ENCODE measurements at regions not wholly inside any gene's neighbourhood (a gene's known extent, or its start where the extent isn't known, plus 50 kb on each side); places are given as distances from the start of the nearest gene placed in this dataset.
"Not testable (repeated sequence)": the region's sequence is repeated elsewhere in the genome, so short reads cannot be mapped to it uniquely, and the experiment has no call there.

DNA sequence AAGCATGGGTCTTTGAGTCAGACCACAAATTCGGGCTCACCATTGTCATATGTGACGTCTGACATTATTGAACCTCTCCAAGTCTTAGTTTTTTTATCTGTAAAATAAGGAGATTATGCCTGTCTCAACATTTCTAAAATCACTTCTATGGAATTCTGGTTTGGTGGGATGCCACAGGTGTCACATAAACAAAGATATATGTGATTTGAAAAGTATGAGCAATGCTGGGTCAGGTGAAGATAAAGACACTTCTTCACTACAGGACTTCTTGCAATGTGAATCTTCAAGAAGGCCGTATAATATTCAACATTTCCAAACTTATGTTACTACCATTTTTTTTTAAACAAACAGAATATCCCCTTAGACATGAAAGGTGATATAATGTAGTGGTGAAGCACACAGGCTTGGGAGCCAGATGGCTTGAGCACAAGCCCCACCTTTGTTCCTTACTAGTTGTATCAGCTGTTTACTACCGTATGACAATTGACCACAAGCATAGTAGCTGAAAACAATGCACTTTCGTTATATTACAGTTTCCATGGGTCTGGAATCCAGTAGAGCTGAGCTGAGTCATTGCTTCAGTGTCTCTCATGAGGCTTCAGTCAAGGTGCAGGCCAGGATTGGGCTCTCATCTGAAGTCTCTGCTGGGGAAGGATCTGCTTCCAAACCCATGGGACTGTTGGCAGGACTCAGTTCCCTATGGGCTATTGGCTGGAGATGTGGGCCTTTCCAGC lies 87.7 kb downstream of the UTP18 start:
- DNase-seq (ENCODE audit: low spot score) = no peak

DNA sequence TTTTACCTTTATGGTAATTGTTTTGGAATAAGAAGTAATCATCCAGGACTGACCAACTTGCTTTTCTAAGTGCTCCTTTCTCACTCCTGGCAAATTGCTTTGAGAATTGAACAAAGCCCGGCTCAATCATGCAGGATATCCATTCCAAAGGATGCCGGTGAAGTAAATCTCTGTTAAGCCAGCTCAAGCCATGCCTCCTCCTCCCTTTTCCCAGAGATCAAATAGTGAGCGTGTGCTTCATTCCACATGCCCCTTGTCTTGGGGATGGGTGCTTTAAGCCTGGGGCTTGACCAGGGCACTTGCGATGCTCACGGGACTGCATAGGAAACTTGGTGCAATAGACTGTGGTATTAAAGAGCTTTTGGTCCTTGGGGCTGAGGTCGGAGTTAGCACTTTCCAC lies 90.7 kb downstream of the UTP18 start:
- no peak for DNase-seq (ENCODE audit: low spot score)

DNA sequence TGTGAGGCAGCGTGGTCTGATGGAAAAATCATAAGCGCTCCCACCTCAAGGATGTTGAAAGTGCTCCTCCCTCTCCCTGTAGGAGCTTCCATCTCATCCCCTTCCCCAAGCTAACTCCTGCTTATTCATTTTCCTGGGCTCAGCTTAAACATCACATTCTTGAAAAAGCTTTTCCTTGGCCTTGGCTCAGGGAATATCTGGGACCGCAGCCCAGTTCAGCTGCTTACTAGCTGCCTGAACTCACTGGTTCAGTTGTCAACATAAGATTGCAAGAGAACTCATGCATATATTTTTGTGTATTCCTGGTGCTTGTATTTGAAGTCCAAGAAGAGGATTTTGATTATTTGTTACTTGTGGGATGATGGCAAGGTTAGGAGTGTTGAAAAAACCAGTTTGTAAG lies 91.5 kb downstream of the UTP18 start:
- no peak for DNase-seq (ENCODE audit: low spot score)

DNA sequence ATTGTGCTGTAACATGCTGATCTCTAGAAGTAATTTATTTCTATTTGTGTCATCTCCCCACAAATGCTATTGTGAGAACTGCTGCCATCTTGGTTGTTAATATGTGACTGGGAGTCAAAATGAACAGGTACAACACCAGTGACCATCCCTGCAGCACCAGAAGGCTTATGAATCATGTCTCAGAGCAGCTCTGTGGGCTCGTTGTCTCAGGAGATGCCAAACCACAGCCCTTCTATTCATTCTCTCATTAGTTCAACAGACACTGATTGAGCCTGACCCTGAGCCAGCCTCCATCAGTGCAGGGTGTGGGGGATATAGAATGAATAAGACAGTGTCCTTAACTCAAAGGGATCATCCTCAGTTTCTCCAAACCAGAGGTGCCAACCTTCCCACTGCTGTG lies 92.5 kb downstream of the UTP18 start:
- DNase-seq (ENCODE audit: low spot score) = no peak

DNA sequence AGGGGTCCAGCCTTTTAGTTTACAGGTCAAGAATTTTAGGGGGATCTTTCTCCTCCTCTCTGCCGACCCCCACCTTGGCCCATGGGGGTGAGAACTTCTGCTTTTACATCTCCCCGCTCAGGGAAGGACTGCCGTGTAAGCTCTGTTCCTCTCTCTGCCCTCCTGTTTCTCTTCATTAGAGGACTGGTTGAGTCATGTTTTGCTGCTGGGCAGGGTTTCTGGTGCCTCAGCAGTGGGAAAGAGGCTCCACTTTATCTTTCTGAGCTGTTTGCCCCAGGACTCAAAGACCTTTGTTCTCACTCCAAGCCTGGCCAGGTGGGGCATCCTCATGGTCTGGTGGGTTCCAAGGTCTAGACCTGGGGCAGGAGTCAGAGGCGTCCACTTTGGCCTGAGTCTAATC lies 93.0 kb downstream of the UTP18 start:
- no peak for DNase-seq (ENCODE audit: low spot score)

DNA sequence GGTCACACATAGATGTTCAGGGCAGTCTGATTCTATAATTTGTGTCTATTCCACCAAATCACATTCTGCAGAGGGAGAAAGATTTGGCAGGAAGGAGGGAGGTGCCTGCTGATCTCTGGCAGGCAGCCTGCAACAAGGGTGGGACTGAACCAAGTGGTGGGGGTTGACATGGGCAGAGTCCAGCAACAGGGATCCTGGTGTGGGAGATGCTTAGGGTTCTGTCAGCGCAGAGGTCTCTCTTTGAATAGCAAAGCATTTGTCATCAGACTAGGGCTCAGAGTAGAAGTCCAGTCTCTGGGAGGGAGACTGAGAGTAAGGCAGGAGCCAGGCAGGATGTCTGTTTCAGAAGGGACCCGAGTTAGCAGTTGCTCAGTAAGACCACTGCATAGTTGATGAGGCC lies 94.6 kb downstream of the UTP18 start:
- DNase-seq (ENCODE audit: low spot score) = no peak

DNA sequence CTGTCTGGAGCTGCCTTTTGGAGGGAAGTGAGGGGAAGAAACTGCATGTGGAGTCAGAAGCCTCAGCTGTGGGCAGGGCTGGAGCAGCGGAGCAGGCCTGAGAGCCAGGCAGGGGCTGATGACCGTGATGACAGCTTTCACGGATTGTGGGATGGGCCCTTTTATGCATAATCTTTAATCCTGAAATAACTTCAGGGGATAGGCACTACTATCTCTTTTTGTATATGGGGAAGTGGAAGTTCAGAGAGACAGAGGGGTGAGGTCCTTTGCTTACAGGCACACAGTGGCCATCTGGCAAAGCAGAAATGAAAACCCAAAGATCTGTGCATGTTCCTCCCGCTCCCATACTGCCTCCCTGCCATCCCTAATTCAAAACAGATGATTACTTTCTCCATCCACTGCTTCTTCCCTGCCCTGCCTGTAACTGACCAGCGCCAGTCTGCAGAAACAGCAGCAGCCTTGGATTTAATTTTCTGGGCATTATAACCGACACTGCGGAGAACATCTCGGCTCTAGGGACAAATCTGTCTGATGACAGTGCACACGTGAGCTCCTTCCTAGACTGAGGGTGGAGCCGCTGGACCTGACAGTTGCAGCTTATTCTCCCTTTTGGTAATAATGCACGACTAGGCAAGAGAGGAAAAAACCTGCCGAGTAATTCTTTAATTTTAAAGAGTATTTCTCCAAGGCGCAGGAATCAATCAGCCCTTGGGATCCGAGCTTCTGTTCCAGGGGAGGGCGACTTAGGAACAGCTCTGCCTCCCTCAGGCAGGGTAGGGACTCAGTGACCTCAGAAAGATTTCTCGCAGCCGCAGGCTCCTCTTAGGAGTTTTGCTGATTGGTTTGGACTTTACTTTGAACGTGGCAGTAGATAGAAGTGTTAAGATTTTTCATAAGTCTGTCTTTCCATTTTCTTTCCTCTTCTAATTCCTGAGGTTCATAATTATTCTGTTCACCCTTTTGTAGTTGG lies 95.4 kb downstream of the UTP18 start:
- DNase-seq (ENCODE audit: low spot score) = no peak

DNA sequence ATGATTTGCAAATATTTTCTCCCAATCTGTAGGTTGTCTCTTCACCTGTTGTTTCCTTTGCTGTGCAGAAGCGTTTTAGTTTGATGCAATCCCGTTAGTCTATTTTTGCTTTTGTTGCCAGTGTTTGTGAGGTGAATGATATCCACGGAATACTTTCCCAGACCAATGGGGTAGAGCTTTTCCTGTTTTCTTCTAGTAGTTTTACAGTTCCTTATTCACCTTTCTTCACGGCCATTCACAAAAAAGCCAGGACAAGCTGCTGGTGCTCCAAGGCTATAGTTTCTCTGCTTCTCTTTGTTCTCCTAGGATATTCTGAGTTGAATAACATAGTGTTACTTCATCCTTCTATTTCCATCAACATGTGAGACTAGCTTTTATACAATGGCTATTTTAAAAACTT lies 98.7 kb downstream of the UTP18 start:
- DNase-seq (ENCODE audit: low spot score) = no peak

DNA sequence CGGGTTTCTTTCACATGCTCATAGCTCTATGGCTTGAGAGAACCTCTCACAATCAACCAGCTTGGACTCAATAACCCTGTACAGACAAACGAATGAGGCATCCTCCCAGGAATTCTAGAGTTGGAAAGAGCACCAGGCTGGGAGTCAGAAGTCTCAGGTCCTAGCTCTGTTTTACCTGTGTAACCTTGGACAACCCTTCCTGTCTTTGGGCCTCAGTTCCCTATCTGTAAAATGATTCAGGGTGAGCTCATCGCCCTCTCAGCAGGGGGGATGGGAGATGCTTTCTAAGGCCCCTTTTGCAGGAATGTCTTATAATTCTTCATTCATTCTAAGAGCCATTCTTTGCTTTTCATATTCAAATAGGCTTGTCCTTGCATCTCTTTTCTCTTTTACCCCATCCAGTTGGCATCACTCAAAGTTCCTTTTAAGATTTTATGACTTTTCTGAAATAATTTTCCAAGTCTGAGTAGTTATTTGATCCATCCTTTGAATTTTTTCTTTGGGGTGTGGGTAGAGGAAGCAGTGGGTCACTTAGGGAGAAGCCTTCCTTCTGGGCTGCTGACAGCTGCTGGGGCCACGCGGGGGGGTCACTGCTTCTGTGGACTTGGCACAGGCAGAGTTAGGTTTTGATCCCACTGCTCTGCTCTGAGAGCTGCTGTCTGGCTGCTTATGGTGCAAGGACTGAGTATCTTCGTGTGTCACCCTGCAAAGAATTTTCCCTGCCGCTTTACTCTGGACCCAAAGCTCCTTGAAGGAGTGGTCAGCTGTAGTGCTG lies 102.7 kb downstream of the UTP18 start:
- DNase-seq (ENCODE audit: low spot score) = no peak

DNA sequence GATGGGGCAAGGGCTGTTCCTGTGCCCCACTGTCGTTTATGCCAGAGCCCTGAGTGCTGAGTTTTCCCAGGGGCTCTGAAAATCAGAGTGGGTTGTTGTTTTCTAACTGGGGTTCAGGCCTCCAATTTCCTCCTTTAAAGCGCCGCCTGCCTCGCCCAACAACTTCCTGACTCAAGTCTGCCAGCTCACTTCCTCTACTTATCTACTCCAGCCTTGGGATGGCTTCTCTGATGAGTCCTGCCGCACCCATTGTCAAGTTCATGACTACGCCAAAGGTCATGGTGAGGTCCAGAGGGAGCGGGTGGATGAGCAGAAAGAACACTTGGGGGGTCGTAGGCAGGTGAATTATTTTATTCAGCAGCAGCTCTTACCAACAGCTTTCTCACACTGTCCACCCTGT lies 104.7 kb downstream of the UTP18 start:
- DNase-seq (ENCODE audit: low spot score) = no peak

DNA sequence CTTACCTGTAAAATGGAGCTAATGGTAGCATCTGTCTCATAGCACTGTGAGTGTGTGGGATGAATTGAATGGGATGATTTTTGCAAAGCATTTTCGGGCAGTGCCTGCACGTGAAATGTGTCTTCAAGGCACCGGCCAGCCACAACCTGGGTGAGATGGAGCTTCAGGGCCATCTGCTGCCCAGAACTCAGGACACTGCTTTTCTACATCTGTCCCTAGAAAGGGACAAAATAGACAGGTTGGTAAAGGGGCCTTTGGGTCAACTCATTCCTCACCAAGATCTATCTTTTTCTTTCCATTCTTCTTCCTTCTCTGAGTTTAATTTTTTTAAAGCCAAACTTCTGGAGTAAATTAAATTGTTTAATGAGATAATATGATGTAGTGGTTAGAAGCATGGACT lies 106.5 kb downstream of the UTP18 start:
- no peak for DNase-seq (ENCODE audit: low spot score)

DNA sequence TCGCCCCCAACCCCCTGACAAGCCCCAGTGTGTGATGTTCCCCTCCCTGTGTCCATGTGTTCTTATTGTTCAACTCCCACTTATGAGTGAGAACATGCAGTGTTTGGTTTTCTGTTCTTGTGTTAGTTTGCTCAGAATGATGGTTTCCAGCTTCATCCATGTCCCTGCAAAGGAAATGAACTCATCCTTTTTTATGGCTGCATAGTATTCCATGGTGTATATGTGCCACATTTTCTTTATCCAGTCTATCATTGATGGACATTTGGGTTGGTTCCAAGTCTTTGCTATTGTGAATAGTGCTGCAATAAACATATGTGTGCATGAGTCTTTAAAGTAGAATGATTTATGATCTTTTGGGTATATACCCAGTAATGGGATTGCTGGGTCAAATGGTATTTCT lies 107.5 kb downstream of the UTP18 start:
- DNase-seq (ENCODE audit: low spot score) = not testable (repeated sequence)

DNA sequence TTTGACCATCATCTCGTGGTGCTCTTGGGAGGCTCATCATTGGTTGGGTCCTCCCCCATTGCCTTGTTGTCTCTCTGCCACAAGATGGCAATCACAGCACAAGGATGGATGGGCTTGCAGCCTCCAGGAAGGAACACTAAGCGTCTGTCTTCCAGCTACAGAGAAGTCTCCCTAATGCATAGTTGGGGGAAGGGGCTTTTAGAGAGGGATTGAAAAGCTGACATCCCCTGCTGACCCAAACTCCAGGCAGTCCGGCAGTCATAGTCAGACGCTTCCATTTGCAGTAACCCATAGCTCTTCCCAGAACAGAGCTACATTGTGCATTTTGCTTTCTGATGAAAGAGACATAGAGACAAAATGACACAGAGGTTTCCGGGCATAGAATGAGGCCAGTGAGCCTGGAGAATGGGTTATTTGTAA lies 111.4 kb downstream of the UTP18 start:
- DNase-seq (ENCODE audit: low spot score) = peak; percentile 50

DNA sequence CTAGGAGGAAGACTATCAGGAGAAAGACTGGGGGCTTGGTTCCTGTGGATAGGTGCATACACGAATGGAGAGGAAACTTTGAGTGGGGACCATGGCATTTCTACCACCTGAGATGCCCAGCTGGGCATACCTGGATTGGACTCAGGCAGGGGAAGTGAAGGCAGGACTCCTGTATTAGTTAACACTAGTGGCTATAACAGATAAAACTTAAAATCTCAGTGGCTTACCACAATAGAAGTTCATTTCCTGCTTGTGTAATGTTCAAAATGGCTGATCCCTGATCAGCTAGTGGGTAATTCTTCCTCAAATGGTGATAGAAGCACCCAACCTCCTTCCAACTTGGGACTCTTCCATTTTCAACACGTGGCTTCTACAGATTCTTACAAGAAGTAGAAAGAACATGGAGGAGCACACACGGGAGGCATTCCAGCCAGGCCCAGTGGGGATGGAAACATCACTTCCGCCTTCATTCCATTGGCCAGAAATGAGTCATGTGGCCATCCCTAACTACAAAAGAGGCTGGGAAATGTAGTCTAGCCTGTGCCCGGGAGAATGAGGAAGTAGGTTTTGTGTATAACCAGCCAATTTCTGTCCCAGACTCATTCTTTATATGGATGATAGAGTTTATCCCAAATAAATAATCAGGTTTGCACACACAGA lies 112.1 kb downstream of the UTP18 start:
- DNase-seq (ENCODE audit: low spot score) = no peak

DNA sequence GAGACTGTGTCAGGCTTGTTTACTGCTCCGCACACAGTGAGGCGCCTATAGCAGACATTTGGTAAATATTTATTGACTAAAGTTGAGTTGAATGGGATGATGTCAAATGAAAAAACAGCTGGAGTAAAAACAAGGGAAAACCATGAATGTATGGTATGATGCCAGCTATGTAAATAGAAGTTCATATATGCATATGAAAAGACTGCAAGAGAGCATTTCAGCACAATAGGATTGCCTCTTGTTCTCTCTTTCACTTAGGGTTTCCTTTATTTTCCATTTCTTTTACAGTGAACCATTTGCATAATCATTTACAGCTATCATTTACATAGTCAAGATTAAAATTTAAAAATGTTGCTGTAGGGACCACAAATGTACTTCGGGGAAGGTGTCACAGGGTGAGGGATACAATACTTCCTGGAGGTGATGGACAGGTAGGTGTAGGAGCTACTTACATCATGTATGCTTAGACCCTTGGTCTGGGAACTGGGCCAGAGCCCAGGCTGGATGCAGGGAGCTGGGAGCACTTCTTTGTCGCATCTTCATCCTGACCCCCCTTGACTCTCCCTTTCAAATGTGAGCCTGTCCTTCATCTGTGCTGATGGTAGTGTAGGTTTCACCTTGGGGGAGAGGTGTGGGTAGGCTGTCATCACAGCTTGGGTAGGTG lies 113.3 kb downstream of the UTP18 start:
- no peak for DNase-seq (ENCODE audit: low spot score)

DNA sequence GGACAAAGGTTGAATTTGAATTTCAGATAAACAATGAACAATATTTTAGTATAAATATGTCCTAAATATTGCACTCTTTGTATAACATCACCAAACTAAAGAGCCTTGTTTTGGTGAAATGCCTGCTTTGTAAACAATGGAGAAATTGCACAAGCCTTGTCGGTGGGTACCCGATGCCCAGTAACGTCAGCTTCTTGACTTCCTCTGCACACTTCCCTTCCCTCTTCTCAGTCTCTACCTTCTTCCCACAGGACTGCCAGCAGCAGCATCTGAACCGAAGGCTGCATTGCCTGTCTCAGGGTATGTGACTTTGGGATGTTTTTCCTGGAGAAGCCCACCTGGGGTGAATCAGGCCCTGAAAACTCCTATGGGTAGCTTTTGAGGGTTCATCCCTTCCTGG lies 113.9 kb downstream of the UTP18 start:
- no peak for DNase-seq (ENCODE audit: low spot score)

DNA sequence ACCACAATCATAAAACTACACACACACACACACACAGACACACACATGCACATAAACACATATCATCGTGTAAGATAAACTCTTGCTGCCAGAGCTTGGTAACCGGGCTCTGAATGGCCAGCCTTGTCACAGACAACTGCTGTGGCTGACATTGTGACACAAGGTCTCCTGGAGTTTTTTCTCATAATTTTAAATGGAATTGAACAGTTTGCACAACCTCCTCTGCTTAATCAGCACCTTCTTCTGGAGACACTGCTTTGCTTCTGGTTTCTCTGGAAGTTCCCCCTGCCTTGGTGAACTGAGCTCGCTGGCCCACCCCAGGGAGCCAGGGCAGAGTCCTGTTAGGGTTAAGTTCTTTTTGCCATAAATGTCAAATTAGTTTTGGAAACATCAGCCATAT lies 115.4 kb downstream of the UTP18 start:
- no peak for DNase-seq (ENCODE audit: low spot score)

DNA sequence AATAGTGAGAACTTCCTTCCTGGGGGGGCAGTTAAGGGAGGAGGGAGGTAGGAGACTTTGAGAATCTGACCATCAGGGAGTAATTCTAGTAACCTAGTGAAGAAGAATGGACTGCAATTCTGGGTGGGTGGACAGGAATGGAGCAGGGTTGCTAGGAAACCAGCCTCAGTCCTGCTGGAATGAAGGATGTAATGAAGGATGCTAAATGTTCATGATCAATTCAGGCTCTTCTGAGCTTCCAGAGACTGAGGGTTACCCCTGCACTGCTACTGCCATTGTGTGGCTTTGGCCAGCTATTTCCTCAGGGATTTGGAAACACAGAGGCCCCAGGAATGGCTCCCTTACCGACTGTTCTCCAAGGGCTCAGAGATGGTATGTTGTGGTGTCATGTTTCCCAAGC lies 116.4 kb downstream of the UTP18 start:
- DNase-seq (ENCODE audit: low spot score) = no peak

DNA sequence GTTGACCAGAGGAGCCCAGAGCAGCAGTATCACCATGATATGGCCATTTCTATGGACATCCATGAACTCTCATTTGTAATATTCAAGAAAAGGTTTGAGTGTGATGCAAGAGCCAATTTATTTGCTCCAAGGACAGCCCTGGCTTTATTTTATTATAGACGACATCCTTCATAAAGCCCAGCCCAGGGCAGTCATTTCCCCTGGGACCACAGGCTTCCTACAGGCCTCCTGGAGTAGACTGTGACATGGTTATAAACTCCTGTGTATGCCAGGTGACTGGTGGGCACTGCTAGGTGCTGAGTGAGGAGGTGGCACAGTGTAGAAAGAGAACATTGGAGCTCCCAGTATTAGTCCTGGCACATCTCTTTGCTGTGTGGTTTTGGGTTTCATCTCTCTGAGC lies 120.9 kb downstream of the UTP18 start:
- no peak for DNase-seq (ENCODE audit: low spot score)

DNA sequence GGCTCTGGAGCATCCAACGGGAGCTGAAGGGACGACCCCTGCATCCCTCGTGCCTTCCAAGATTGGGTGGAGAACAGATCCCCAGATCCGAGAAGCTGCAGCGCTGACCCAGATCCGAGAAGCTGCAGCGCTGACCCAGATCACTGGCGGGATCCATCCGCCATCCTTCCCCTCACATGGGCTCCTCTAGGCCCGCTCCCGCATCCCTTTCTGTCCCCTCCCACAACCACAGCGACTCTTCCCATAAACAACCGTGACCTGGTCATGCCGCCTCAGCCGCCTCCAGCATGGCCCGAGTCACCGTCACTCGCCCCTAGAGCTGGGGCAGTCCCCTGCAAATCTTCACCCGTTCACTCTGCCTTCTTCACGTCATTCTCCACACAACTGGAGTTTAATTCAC lies 124.9 kb downstream of the UTP18 start:
- no peak for DNase-seq (ENCODE audit: low spot score)

DNA sequence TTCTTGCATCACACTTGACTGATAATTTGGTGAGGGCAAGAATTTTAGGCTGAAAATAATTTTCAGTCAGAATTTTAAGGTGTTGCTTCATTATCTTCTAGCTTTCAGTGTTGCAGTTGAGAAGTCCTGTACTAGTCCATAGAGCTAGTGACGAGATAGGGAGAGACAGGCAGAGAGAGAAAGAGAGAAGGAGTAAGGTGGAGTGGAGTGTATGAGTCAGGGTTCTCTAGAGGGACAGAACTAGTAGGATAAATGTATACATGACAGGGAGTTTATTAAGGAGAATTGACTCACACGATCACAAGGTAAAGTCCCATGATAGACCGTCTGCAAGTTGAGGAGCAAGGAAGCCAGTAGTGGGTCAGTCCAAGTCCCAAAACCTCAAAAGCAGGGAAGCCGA lies 127.2 kb downstream of the UTP18 start:
- no peak for DNase-seq (ENCODE audit: low spot score)

Data from ureter (tissue), 1 donor.